PFSK-1 (cell line): ENCODE measurements at regions not wholly inside any gene's neighbourhood (a gene's known extent, or its start where the extent isn't known, plus 50 kb on each side); places are given as distances from the start of the nearest gene placed in this dataset.

ENCODE experiments used
- FOXP2 ChIP-seq: optimal IDR thresholded peaks from 2 replicates; pipeline ENCODE3; 2011; ENCODE audit warnings: borderline replicate concordance, control low read depth, inconsistent platforms; ENCODE audit not compliant: insufficient read depth; ENCODE audit errors: extremely low read length, extremely low read depth
- POLR2AphosphoS5 ChIP-seq: IDR thresholded peaks from 2 replicates; pipeline ENCODE4 v1.6.1; 2012; ENCODE audit warnings: low read depth, mild to moderate bottlenecking, control low read depth, low read length, moderate library complexity
- SIN3A ChIP-seq: IDR thresholded peaks from 2 replicates; pipeline ENCODE4 v1.6.1; 2012; ENCODE audit warnings: mild to moderate bottlenecking, low read length, moderate library complexity, borderline replicate concordance; ENCODE audit not compliant: insufficient read depth
- TAF1 ChIP-seq: IDR thresholded peaks from 2 replicates; pipeline ENCODE4 v1.6.1; 2012; ENCODE audit warnings: low read length, control low read depth, borderline replicate concordance; ENCODE audit not compliant: insufficient read depth
- TF ChIP-seq, protein P1 (sequence below), 2 experiments: IDR thresholded peaks; 2 replicates each; pipeline versions ENCODE4 v1.6.1 to v1.8.0; 2011 to 2012; ENCODE audit warnings: low read depth in 2 of 2, low read length in 2 of 2, control low read depth in 1 of 2, inconsistent platforms in 1 of 2, mild to moderate bottlenecking in 1 of 2, moderate library complexity in 1 of 2; ENCODE audit not compliant: insufficient read depth in 1 of 2

DNA sequence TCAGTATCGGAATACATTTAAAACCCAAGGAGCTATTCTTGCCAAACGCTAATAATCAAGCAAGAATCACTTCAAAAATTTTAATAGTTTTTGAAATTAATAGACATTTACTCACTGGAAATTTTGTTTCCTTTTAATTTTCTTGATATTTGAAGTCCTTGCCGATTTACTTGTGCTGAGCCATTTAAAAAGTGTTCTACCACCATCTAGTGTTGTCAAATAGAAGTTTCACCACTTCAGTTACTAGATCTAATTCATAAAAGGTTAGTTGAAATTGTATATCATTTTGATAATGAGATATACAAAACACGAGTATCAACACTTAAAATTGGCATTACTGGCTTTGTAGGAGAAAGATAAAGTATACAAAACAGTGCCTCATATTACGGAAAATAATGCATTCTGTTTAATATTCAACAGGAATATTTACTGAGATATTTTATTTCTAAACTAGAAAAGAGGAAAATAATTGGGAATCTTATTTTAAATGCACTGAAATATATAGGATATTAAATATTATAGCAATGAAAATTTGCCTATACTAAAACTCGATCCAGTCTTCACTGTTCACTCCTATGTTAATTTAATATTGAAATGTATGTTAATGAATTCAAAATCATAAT is 664.8 kb upstream of the SEMA3D start:
- TF ChIP-seq, protein P1, sequence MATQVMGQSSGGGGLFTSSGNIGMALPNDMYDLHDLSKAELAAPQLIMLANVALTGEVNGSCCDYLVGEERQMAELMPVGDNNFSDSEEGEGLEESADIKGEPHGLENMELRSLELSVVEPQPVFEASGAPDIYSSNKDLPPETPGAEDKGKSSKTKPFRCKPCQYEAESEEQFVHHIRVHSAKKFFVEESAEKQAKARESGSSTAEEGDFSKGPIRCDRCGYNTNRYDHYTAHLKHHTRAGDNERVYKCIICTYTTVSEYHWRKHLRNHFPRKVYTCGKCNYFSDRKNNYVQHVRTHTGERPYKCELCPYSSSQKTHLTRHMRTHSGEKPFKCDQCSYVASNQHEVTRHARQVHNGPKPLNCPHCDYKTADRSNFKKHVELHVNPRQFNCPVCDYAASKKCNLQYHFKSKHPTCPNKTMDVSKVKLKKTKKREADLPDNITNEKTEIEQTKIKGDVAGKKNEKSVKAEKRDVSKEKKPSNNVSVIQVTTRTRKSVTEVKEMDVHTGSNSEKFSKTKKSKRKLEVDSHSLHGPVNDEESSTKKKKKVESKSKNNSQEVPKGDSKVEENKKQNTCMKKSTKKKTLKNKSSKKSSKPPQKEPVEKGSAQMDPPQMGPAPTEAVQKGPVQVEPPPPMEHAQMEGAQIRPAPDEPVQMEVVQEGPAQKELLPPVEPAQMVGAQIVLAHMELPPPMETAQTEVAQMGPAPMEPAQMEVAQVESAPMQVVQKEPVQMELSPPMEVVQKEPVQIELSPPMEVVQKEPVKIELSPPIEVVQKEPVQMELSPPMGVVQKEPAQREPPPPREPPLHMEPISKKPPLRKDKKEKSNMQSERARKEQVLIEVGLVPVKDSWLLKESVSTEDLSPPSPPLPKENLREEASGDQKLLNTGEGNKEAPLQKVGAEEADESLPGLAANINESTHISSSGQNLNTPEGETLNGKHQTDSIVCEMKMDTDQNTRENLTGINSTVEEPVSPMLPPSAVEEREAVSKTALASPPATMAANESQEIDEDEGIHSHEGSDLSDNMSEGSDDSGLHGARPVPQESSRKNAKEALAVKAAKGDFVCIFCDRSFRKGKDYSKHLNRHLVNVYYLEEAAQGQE (IDR thresholded peaks at IDR 0.05; ENCODE audit: insufficient read depth in 1 of 2, low read depth in 2 of 2, low read length in 2 of 2): no peak
- TF ChIP-seq TAF1: no peak
- TF ChIP-seq POLR2AphosphoS5: no peak
- no peak for TF ChIP-seq SIN3A
- TF ChIP-seq FOXP2: no peak
